Urothelium cell line (cell line): ENCODE measurements at regions not wholly inside any gene's neighbourhood (a gene's known extent, or its start where the extent isn't known, plus 50 kb on each side); places are given as distances from the start of the nearest gene placed in this dataset.
A peak's percentile ranks its signal among the peaks of the same experiment; 100 is the strongest.

Source experiments
- DNase-seq: peaks from one replicate; pipeline ENCODE4 v3.0.0; 2011; ENCODE audit warnings: low spot score, mixed read lengths
- FAIRE-seq: peaks from 2 replicates; lab custom pipeline; 2011; peaks lifted over from hg19 to GRCh38; lab: Jason Lieb, UNC

GRCh38 chr1:42096554-42096953, 56.7 kb upstream of the GUCA2B start:
- DNase-seq: no peak
- no peak for FAIRE-seq

DNA sequence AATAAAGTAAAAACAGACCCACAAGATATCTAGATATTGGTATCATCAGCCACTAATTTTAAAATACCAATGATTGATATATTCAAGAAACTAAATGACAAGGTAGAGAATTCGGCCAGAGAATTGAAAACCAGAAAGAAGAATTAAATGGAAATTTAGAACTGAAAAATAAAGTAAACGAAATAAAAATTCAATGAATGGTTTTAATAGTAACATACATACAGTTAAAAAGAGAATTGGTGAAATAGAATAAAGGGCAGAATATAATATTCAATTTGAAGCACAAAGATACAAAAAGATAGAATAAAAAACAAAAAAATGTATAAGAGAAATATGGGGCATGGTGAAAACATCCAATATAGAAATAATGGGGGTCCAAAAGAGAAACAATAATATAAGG, 64.0 kb upstream of the GUCA2B start:
- no peak for FAIRE-seq
- no peak for DNase-seq

- no peak for FAIRE-seq
- DNase-seq: no peak
These were observed 67.1 kb upstream of the GUCA2B start for GRCh38 chr1:42086146-42086545.

DNA sequence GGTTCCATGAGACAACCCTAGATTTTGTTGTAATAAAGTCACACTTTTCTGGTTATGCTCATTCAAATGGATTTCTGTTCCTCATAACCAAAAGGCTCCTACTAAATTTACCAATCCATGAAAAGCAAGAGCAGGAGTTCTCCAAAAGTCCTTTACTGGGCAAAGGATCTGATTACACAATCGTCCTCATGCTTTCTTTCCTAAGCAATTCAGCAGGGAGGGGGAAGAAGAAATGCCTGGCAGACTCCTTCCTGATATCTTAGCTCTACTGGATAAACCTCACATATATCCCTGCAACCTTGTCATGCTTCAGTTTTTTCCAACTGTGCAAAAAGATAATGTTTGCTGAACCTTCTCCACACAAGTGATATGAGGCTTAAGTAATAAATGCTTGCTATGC, 67.6 kb upstream of the GUCA2B start:
- DNase-seq (no peak), FAIRE-seq (no peak)

DNA sequence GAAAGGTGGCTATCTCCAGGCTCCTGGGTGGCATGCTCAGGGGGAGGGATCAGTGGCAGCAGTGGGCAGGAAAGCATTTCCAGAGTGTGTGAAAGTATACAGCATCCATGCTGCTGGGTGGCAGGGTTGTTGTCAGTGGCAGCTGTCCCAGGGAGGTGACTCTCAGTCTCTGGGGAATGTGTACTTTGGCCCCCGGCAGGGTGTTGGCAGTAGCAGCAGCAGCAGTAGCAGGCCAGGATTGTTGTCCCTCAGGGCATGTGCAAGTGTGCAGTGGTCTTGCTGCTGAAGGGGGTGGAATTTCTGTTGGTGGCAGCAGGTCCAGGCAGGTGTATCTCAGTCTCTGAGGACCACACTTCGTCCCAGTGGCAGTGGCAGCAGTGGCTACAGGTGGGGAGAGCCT, 71.7 kb upstream of the GUCA2B start:
- DNase-seq: no peak
- FAIRE-seq: no peak

DNA sequence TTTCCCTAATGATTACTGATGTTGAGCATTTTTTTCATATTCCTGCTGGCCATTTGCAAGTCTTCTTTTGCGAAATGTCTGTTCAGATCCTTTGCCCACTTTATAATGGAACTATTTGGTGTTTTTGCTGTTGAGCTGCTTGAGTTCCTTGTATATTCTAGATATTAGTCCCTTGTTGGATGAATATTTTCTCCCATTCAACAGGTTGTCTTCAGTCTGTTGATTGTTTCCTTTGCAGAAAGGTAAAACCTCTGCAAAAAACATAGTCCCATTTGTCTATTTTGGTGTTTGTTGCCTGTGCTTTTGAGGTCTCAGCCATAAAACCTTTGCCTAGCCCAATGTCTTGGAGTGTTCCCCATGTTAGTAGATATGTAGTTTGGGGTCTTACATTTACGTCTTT, 78.0 kb upstream of the GUCA2B start:
- FAIRE-seq (no peak), DNase-seq (no peak)

GRCh38 chr1:42070996-42071395, 82.2 kb upstream of the GUCA2B start:
- FAIRE-seq: no peak

DNA sequence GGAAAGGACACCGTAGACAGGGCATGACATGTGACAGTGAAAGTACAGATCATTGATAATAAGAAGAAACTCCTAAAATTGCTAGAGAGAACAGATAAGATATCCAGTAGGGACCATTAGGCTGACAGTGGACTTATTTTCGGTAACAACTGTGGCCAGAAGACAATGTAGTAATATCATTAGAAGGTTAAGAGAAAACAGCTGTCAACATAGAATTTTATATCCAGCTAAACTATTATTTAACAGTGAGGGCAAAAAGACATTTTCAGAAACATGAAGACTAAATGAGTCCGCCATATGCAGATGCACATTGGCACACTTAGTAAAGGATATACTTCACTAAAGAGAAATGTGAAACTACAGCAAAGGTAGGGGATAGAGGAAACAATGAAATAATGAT, 95.4 kb upstream of the GUCA2B start:
- FAIRE-seq: peak; percentile 32
- no peak for DNase-seq

More at GRCh38 chr1:42070996-42071395, 82.2 kb upstream of the GUCA2B start:
- DNase-seq: no peak

DNA sequence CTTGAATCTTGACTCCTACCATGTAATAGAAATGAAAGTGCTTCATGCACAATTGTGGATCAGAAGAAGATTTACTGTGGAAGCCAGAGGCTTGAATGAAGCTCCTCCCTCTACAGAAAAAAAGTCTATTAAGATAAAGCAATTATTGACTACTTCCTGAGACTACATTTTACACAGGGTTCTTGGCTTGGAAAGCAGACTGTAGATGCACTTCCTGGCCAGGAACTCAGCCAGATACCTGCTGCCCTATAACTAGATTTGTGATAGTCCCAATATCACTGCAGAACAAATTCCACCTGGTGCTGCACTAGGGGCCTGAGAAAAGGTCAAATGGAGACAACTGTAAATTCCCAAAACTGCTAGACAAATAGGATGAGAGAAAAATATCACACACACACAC, 96.8 kb upstream of the GUCA2B start:
- no peak for DNase-seq
- FAIRE-seq: no peak

DNA sequence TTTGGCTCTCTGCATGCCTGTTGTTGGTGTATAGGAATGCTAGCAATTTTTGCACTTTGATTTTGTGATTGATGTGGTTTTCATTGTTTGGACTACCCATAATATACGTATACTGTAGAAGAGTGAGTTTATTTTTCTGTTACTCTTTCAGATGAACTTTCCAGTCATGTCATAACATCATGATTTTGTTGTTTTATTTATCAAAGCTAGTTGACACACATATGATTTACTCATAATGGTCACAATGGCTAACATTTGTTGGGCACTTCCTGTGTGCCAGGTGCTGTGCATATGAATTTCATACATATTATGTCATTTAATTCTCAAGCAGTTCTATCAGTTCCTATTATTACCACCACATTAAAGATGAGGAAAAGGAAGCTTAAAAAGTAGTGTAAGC, 98.1 kb upstream of the GUCA2B start:
- DNase-seq: no peak
- no peak for FAIRE-seq

GRCh38 chr1:42052072-42052699, 101.0 kb upstream of the GUCA2B start:
- FAIRE-seq (no peak), DNase-seq (peak; percentile 32)

GRCh38 chr1:42047508-42047880, 105.7 kb upstream of the GUCA2B start:
- no peak for DNase-seq
- FAIRE-seq: peak; percentile 32

DNA sequence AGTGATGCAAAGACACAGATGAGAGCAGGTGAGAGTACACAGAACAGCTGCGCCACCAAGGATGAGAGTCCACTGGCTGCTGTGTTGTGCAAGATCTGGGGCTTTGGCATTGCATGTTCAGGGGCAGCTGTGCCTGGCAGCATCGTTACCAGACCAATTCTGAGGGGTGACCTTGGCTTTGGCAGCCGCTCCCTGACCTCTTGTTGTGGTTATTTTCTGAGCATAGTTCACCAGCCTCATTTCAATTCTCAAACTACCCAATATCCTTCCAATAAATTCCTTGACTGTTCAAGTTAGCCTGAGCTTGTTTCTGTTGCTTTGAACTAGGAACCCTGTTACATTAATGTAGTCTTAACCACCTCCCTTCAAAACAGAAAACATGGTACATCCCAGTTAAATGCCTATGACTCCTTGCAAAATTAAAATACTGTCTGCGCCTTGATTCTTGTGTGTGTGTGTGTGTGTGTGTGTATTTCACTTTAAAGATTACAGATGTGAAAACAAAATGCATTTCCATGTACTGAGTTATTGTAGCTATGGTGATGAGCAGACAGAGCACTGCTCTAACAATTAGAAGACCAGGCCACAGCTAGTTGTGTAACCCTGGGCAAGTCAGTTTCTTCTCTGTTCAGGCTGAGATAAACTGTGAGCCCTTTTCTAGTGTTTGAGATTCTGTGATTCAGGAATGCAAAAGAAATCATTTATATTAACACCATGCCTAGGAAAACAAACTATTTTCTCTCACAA, 106.3 kb upstream of the GUCA2B start:
- FAIRE-seq (no peak), DNase-seq (no peak)

DNA sequence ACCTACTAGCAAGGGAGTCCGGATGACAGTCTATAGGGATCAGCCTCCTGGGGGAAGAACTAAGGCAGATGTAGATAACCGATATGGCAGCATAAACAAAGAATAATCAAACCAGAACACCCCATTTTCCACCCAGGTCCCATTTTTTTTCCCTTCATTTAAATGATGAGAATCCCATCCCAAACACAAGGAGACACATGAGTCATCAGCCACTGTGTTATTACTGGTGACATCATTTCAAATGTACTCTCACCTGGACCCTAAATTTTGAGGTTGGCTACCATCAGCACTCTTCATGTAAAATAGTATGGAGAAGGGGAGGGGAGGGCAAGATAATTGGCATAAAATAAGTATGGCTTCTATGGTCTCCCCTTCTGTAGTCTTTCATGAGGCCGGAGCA, 108.9 kb upstream of the GUCA2B start:
- no peak for DNase-seq
- no peak for FAIRE-seq

DNA sequence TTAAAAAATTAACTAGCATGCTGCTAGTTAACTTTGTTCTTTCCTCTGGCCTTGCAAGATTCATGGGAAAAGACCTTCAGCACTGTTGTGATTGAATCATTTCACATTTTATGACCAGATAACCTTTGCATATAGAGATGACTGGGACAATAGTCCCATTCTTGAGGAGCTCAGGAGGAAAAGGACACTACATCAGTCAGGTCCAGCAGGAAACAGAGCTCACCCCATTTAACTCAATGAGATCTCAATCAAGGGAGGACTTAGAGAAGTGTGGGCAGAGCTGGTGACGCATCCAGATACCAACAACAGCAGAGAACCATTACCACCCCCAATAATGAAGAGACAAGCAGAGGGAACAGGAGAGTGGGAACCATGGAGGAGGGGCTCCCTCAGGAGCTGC, 109.4 kb upstream of the GUCA2B start:
- DNase-seq (no peak), FAIRE-seq (no peak)

DNA sequence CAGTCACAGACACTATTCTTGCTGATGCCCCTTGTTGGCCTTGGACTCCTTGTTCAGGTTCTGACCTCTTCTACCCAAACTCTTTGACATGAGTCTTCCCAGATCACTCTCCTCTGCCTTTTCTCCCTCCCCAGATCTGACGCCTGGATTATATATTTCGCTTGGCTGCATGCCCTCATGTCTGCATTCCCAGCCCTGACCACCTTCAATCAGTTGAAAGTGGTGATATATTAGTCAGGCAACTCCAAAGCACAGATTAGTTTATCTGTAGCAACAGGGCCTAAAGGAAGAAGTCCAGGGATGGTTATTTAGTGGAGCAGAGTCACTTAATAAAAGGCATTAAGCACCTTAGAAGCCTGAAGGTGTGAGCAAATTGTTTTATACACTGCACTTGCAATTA, 110.0 kb upstream of the GUCA2B start:
- FAIRE-seq (no peak), DNase-seq (no peak)

GRCh38 chr1:42041031-42041430, 112.2 kb upstream of the GUCA2B start:
- DNase-seq (no peak), FAIRE-seq (no peak)

GRCh38 chr1:42040159-42040558, 113.1 kb upstream of the GUCA2B start:
- FAIRE-seq (no peak), DNase-seq (no peak)

- no peak for DNase-seq
- FAIRE-seq: no peak
These were observed 114.9 kb upstream of the GUCA2B start for GRCh38 chr1:42038261-42038660.

DNA sequence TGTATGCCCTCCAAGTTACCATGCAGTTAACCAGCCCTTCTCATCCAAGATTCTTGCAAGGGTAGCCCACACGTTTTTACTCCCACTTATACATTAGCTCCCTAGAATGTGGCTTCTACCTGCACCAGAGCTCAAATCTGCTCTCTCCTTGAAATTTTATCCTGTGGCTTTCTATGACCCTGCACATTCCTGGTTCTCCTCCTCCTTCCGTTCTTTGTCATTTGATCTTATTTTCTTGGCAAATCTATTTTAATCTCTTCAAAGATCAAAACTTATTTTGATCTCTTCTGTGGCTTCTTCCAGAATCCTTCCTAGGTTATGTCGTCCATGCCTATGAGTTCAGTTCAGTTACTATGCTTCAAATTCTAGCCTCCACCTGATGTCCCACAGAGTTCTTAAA, 115.6 kb upstream of the GUCA2B start:
- DNase-seq (no peak), FAIRE-seq (no peak)

GRCh38 chr1:42037161-42037560, 116.0 kb upstream of the GUCA2B start:
- FAIRE-seq: no peak
- DNase-seq: no peak

DNA sequence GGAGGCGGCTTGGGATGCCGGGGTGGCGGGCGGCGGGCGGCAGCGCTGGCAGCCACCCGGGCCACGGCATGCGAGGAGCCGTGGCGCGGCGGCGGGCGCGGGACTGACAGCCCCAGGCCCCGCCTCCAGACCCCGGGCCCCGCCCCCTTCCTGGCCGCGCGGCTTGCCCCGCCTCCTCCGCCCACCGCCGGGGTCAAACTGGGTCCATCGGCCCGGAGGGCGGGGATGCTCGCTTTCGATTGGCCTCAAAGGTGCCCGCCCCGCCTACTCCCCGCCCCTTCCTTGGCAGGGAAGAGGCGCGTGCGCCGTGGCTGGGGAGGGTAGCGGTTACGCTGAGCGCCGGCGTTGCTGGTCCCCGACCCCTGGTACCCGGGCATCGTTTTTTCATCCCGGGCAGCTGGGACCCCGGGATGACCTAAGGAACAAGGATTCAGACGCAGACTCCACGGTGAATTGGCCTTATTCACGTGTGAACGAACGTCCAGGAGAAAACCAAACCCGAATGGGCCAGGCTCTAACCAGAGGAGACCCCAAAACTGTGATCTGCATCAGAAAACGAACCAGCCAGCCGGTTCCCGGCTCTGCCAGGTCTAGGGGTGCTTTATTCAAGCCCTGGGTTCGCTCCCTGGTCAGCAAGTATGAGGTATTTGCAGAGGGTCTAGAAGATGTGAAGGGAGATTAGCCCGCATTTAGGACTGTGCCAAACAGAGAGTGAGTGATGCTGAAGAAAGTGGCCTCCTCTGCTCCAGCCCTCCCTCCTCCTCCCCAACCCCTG, 117.2 kb upstream of the GUCA2B start:
- DNase-seq: peak; percentile 99
- peak; percentile 98 for FAIRE-seq
